Fibroblast of skin of left quadriceps (primary cell): ENCODE measurements at regions not wholly inside any gene's neighbourhood (a gene's known extent, or its start where the extent isn't known, plus 50 kb on each side); places are given as distances from the start of the nearest gene placed in this dataset.
"Not testable (repeated sequence)": the region's sequence is repeated elsewhere in the genome, so short reads cannot be mapped to it uniquely, and the experiment has no call there.

Experiments
- DNase-seq, 2 experiments: peaks; one replicate each; pipeline ENCODE4 v3.0.0-alpha.2; 2013; ENCODE audit warnings: low read depth in 2 of 2

DNA sequence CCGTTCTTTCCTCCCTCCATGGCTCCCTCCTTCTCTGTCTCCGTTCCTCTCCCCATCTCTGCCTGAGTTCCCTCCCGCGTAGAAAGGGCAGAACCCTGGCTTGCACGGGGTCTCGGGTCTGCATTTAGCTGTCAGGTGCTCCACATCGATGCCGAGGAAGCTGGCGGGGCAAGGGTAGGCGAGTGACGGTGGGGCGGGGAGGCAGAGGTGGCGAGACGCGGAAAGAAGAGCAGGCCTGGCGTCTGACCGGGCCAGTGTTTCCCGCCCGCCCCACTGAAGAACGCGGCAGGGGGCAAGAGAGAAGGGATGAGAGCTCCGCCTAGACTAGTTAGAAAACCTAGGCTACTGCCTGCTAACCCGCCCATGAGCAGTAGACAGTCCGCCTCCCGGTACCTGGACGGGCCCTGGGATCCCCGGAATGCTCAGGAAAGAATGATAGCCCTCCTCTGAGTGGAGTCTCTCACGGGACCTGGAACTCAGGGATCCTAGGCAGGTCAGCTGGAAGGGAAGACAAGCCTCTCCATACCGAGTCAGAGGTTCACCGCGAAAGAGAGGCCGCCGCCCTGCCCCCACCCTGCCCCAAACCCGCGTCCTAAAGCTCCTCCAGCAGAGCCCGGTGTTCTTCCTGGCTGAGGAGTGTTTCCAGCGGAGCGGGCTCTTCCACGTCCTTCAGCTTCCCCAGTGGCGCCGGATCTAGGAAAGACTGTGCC lies 357.9 kb upstream of the DEFB115 start:
- DNase-seq, result not testable (repeated sequence)

DNA sequence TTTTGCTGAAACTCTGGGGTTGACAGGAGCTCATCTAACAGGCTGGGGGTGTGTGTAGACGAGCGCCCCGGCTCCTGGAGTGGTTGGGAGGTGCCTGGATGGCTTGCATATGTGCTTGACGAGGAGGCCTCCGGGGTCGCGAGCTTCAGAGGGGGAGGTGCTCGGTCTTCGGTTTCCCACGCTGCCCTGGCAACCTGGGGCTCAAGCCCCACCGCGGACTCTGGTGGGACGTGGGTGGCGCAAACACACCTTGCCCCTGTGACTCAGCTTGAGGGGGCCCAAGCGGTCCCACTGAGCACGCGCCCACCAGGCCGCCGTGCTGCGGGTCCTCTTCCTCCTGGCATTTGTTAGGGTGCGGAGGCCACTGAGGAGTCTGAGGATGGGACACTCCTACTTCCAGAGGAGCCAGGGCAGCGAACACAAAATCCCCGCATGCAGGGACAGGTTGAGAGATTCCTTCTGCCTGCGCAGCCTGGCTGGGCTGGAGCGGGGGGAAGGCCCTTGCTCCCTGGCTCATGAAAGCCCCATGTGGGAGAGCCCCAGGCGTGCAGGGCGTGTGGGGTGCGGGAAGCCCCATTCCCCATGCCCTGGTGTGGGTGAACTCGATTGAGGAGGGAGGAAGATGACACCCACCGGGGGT lies 357.3 kb upstream of the DEFB115 start:
- not testable (repeated sequence) for DNase-seq

DNA sequence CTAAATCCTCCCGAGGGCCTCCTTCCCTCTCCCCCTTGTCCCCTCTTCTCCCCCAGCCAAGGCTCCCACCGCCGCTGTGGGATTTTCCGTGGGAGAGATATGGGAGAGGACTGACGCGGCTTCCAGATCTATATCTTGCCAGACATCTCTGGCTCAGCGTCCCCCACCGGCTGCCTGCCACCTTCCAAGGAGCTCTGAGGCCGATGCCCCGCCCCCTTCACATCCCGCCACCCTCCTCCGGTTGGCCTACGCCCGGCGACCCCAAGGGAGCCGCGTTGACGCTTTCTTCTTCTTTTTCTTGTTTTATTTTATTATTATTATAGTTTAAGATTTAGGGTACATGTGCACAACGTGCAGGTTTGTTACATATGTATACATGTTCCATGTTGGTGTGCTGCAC lies 352.2 kb upstream of the DEFB115 start:
- not testable (repeated sequence) for DNase-seq

DNA sequence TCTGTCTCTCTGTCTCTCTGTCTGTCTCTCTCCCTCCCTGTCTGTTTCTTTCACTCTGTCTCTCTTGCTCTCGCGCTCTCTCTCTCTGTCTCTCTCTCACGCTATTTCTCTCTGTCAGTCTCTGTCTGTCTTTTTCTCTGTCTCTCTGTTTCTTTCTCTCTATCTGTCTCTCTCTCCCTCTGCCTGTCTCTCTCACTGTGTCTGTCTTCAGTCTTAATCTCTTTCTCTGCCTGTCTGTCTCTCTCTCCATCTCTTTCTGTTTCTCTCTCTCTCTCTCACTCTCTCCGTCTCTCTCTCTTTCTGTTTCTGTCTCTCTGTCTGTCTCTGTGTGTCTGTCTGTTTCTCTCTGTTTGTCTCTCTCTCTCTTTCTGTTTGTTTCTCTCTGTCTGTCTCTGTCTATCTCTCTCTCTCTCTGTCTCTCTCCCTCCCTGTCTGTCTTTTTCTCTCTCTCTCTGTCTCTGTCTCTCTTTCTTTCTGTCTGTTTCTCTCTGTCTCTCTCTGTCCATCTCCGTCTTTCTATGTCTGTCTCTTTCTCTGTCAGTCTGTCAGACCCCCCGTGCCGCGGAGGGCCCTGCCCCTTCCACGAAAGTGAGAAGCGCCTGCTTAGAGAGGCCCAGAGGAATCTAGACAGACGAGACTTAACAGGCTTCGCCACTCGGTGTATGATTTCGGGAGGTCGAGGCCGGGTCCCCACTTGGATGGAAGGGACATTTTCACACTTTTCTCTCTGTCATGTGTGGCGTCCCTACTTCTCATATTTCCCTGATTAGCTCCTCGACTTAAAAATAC lies 346.3 kb upstream of the DEFB115 start:
- DNase-seq, result no peak

DNA sequence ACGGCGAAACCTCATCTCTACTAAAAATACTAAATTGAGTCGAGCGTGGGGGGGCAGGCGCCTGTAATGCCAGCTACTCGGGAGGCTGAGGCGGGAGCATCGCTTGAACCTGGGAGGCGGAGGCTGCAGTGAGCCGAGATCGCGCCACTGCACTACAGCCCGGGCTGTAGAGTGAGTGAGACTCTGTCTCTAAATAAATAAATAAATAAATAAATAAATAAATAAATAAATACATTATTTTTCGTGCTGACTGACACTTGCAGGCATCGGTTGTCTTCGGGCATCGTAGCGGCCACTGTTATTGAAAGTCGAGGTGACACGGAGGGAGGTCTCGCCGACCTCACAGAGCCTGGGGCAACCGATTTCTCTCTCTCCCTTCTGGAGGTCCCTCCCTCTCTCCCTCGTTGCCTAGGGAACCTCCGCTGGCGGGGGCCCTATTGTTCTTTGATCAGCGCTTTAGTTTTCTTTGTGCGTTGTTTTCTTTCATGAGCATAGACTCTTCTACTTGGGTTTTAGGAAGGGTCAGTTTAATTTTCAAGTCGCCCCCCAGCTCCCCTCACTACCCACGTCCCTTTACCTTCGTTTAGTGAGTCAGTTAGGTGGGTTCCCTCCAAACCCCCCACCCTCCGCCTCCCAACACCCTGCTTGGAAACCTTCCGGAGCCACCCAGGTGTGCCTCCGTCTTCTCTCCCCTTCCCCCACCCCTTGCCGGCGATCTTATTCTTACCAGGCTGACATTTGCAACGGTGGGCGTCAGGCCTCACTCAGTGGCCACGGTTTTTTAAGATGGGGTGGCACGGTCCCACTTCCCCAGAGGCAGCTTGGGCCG lies 345.4 kb upstream of the DEFB115 start:
- DNase-seq, result not testable (repeated sequence)

DNA sequence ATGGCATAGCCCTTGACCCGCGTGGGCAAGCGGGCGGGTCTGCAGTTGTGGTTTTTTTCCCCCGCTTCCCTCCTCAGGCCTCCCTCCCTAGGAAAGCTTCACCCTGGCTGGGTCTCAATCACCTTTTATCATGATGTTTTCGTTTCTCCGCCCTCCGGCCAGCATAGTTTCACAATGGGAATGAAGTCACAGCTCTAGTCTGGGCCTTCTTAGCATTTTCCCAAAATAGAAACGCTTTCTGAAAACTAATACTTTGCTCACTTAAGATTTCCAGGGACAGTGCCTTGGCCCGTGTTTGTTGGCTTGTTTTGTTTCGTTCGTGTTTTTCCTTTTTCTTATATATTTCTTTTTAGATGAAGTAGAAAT lies 344.8 kb upstream of the DEFB115 start:
- DNase-seq, result not testable (repeated sequence)

DNA sequence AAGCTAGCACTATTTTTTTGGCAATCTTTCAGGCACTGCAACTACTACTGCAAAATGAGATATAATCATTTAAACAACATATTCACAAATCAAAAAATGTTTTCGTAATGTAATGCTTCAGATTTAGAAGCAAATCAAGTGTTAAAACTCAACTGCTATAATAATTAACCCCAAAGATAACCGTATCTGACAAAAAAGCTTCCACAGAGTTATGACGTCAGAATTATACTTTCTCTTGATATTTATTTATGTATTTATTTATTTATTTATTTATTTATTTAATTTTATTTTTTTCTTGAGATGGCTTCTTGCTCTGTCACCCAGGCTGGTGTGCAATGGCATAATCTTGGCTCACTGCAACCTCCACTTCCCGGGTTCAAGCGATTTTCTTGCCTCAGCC lies 341.1 kb upstream of the DEFB115 start:
- not testable (repeated sequence) for DNase-seq

DNA sequence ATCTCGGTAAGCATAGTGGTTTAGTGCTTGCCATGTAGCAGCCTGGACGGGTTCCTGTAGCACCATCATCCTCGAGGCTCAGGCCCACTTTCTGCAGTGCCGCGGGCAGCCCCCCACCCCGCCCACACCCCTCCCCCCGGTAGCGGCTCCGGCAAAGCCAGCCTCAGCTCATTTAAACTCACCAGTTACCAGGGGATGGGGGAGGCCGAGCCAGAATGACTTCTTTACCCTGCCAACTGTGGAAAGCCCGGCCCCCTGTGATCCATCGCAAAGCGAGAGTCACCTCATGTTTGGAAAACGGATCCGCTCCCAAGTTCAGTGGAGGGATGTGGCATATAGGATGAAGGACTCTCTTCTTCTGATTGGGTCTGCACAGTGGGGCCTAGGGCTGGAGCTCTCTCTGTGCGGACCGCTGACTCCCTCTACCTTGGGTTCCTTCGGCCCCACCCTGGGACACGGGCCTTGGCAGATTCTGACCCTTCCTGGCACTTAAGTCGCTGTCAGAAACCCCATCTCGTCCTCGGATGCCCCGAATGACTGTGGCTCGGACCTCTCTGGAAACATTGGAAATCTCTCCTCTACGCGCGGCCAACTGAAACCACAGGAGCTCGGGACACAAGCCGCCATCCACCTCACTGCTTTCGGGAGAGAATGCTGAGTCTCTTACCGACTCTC lies 337.8 kb upstream of the DEFB115 start:
- no peak for DNase-seq

DNA sequence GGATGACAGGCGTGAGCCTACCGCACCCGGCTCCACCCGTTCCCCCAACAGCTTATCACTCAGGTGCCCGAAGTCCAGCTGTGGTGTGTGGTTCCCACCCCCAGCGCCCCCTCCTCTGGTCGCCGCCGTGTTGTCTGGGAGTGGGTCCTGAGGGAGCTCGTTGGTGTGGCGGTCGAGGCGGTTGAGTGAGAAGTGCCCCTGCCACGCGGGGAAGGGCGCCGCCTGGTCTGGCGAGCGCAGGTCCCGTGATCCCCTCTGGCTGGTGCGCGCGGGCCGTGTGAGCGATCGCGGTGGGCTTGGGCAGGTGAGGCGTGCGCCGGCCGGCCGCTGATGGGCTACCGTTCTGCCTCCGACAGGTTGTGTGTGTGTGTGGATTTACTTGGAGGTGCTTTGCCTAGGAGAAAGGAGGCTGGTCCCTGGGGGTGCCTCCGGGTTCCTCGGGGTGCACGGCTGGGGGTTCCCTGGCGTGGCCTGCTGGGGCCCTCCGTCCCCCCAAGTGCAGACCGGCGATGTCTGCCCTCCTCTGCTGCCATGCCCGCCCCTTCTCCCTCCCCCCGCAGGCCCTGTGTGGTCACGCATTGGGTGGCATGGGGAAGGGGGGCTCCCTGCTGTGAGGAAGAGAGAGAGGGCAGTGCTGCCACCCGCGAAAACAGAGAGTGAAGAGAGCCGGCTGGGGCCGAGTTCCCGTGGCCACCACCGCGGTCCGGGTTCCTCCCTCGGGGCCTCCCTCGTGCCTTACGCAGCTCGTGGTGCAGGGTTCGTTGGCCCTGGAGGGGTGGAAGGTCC lies 336.0 kb upstream of the DEFB115 start:
- DNase-seq, result no peak

DNA sequence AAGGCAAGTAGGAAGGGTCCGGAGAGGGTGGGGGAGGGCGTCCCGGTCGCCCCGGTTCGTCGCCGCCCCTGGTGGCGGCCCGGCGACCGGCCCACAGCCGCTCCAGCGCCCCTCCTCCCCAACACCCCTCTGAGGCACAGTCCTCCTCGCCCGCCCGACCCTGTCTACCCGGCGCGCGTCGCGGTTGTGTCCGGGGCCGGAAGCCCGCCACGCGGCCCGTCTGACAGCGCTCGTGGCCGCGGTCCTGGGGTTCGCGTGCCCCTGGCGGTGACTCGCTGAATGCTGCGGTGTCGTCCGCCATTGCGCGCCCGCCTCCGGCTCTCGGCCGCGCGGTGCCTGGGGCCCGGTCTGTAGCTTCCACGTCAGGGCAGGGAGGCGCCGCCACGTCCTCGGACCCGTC lies 335.3 kb upstream of the DEFB115 start:
- DNase-seq, result no peak

DNA sequence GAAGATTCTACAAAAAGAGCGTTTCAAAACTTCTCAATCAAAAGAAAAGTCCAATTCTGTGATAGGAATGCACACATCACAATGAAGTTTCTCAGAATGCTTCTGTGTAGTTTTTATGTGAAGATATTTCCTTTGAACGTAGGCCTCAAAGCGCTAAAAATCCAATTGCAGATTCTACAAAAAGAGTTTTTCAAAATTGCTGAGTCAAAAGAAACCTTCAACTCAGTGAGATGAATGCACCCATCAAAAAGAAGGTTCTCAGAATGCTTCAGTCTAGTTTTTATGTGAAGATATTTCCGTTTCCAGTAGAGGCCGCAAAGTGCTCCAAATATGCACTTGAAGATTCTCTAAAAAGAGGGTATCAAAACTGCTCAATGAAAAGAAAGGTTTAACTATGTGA lies 319.7 kb upstream of the DEFB115 start:
- DNase-seq, result no peak

DNA sequence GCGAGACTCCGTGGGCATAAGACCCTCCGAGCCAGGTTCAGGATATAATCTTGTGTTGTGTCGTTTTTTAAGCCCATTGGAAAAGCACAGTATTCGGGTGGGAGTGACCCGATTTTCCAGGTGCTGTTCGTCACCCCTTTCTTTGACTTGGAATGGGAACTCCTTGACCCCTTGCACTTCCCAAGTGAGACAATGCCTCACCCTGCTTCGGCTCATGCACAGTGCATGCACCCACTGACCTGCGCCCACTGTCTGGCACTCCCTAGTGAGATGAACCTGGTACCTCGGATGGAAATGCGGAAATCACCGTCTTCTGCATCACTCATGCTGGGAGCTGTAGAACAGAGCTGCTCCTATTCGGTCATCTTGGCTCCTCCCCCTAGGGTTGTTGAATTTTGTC lies 307.7 kb upstream of the DEFB115 start:
- no peak for DNase-seq

DNA sequence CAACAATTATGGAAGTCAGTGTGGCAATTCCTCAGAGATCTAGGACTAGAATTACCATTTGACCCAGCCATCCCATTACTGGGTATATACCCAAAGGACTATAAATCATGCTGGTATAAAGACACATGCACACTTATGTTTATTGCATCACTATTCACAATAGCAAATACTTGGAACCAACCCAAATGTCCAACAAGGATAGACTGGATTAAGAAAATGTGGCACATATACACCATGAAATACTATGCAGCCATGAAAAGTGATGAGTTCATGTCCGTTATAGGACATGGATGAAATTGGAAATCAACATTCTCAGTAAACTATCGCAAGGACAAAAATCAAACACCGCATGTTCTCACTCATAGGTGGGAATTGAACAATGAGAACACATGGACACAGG lies 306.4 kb upstream of the DEFB115 start:
- not testable (repeated sequence) for DNase-seq

DNA sequence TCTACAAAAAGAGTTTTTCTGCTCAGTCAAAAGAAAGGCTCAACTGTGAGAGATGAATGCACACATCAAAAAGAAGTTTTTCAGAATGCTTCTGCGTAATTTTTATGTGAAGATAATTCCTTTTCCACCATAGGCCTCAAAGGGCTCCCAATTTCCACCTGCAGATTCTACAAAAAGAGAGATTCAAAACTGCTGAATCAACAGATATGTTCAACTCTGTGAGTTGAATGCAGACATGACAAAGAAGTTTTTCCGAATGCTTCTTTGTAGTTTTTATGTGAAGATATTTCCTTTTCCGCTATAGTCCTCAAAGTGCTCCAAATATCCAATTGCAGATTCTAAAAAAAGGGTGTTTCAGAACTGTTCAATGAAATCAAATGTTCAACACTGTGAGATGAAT lies 300.8 kb upstream of the DEFB115 start:
- DNase-seq, result not testable (repeated sequence)

DNA sequence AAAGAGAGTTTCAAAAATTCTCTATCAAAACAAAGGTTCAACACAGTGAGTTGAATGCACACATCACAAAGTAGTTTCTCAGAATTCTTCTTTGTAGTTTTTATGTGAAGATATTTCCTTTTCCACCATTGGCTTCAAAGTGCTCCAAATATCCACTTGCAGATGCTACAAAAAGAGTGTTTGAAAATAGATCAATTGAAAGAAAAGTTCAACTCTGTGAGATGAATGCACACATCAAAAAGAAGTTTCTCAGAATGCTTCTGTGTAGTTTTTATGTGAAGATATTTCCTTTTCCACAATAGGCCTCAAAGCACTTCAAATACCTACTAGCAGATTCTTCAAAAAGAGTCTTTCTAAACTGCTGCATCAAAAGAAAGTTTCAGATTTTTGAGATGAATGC lies 298.3 kb upstream of the DEFB115 start:
- DNase-seq, result not testable (repeated sequence)

DNA sequence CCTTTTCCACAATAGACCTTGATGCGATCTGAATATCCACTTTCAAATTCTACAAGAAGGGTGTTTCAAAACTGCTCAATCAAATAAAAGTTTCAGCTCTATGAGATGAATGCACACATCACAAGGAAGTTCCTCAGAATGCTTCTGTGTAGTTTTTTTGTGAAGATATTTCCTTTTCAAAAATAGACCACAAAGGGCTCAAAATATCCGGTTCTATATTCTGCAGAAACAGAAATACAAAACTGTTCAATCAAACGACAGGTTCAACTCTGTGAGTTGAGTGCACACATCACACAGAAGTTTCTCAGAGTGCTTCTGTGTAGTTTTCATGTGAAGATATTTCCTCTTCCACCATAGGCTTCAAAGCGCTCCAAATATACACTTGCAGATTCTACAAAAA lies 293.9 kb upstream of the DEFB115 start:
- no peak for DNase-seq

DNA sequence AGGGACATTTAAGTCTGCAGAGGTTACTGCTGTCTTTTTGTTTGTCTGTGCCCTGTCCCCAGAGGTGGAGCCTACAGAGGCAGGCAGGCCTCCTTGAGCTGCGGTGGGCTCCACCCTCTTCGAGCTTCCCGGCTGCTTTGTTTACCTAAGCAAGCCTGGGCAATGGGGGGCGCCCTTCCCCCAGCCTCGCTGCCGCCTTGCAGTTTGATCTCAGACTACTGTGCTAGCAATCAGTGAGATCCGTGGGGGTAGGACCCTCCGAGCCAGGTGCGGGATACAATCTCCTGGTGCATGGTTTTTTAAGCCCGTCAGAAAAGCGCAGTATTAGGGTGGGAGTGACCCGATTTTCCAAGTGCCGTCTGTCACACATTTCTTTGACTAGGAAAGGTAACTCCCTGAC lies 281.6 kb upstream of the DEFB115 start:
- DNase-seq, result not testable (repeated sequence)

DNA sequence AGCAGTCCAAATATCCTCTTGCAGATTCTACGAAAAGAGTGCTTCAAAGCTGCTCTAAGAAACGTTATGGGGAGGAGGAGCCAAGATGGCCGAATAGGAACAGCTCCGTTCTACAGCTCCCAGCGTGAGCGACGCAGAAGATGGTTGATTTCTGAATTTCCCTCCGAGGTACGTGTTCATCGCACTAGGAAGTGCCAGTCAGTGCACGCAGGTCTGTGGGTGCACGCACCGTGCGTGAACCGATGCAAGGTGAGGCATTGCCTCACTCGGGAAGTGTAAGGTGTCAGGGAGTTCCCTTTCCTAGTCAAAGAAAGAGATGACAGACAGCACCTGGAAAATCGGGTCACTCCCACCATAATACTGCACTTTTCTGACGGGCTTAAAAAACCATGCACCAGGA lies 272.1 kb upstream of the DEFB115 start:
- DNase-seq, result no peak
